NT2/D1 (cell line): ENCODE measurements at regions not wholly inside any gene's neighbourhood (a gene's known extent, or its start where the extent isn't known, plus 50 kb on each side); places are given as distances from the start of the nearest gene placed in this dataset.
"Not testable (repeated sequence)": the region's sequence is repeated elsewhere in the genome, so short reads cannot be mapped to it uniquely, and the experiment has no call there.

Source experiments
- DNase-seq: peaks from one replicate; pipeline ENCODE4 v3.0.0-alpha.2; 2011; ENCODE audit warnings: low read depth, low spot score
- H3K27me3 ChIP-seq: 2 replicates; pipeline ENCODE4 v1.6.0; 2011; ENCODE audit warnings: mild to moderate bottlenecking; ENCODE audit not compliant: insufficient read length, insufficient read depth
- H3K36me3 ChIP-seq: 2 replicates; pipeline ENCODE4 v1.6.1; 2011; ENCODE audit warnings: mild to moderate bottlenecking, low read length, mixed read lengths; ENCODE audit not compliant: insufficient read depth, insufficient read length
- H3K4me1 ChIP-seq: 2 replicates; pipeline ENCODE4 v1.5.1; 2011; ENCODE audit not compliant: insufficient read depth, insufficient read length
- H3K4me3 ChIP-seq: 2 replicates; pipeline ENCODE4 v1.5.1; 2011; ENCODE audit warnings: low read depth; ENCODE audit not compliant: insufficient read length
- H3K9ac ChIP-seq: 2 replicates; pipeline ENCODE4 v1.6.0; 2011; ENCODE audit warnings: low read depth; ENCODE audit not compliant: insufficient read length
- H3K9me3 ChIP-seq: 2 replicates; pipeline ENCODE4 v1.5.1; 2011; ENCODE audit warnings: mild to moderate bottlenecking, low read length; ENCODE audit not compliant: insufficient read depth
- SUZ12 ChIP-seq: IDR thresholded peaks from 2 replicates; pipeline ENCODE4 v1.6.1; 2011; ENCODE audit not compliant: insufficient read length, insufficient read depth; ENCODE audit errors: extremely low read depth
- YY1 ChIP-seq: IDR thresholded peaks from 2 replicates; pipeline ENCODE4 v1.6.1; 2011; ENCODE audit not compliant: insufficient read length, insufficient read depth
- ZNF274 ChIP-seq: IDR thresholded peaks from 2 replicates; pipeline ENCODE4 v1.6.1; 2011; ENCODE audit warnings: mild to moderate bottlenecking, low read depth, low read length

GRCh38 chr5:23840083-23840482 lies 332.7 kb downstream of the PRDM9 start:
- no peak overlapping the region for H3K4me3 ChIP-seq
- no peaks in the 10 kb centered on the region for H3K27me3 ChIP-seq
- TF ChIP-seq ZNF274, result no peak
- TF ChIP-seq SUZ12, result no peak
- no peak for TF ChIP-seq YY1
- H3K36me3 ChIP-seq, result no peaks in the 10 kb centered on the region
- no peak for DNase-seq
- H3K9me3 ChIP-seq, result no peaks in the 10 kb centered on the region
- no peaks in the 10 kb centered on the region for H3K4me1 ChIP-seq
- no peak overlapping the region for H3K9ac ChIP-seq

GRCh38 chr5:23864786-23865185 lies 357.4 kb downstream of the PRDM9 start:
- no peak overlapping the region for H3K4me3 ChIP-seq
- no peak for DNase-seq
- TF ChIP-seq YY1 (no peak), SUZ12 (no peak), ZNF274 (no peak)
- H3K9ac ChIP-seq, result no peak overlapping the region
- H3K4me1 ChIP-seq, result no peaks in the 10 kb centered on the region
- no peaks in the 10 kb centered on the region for H3K27me3 ChIP-seq
- H3K9me3 ChIP-seq, result no peaks in the 10 kb centered on the region
- H3K36me3 ChIP-seq, result no peaks in the 10 kb centered on the region

GRCh38 chr5:23877847-23878246 lies 370.4 kb downstream of the PRDM9 start:
- H3K9me3 ChIP-seq, result no peaks in the 10 kb centered on the region
- no peaks in the 10 kb centered on the region for H3K36me3 ChIP-seq
- no peak overlapping the region for H3K4me3 ChIP-seq
- H3K27me3 ChIP-seq, result no peaks in the 10 kb centered on the region
- no peak for TF ChIP-seq ZNF274
- TF ChIP-seq YY1, result no peak
- TF ChIP-seq SUZ12, result no peak
- H3K4me1 ChIP-seq, result no peaks in the 10 kb centered on the region
- no peak overlapping the region for H3K9ac ChIP-seq
- DNase-seq, result no peak

GRCh38 chr5:23884405-23885031 lies 377.1 kb downstream of the PRDM9 start:
- Histone ChIP-seq H3K27me3 (no peaks in the 10 kb centered on the region), H3K36me3 (no peaks in the 10 kb centered on the region), H3K9ac (no peak overlapping the region), H3K9me3 (no peaks in the 10 kb centered on the region), H3K4me1 (no peaks in the 10 kb centered on the region), H3K4me3 (no peak overlapping the region)
- DNase-seq, result no peak
- TF ChIP-seq YY1 (no peak), ZNF274 (no peak), SUZ12 (no peak)

- Histone ChIP-seq H3K27me3 (no peaks in the 10 kb centered on the region), H3K4me1 (no peaks in the 10 kb centered on the region), H3K36me3 (no peaks in the 10 kb centered on the region), H3K4me3 (no peak overlapping the region), H3K9me3 (peaks cover 19% of the 10 kb centered on the region; the same call in 1 of the 2 replicates), H3K9ac (no peak overlapping the region)
- no peak for TF ChIP-seq SUZ12
- TF ChIP-seq YY1, result no peak
- no peak for TF ChIP-seq ZNF274
- no peak for DNase-seq
Observed at GRCh38 chr5:23893561-23893960, 386.2 kb downstream of the PRDM9 start.

GRCh38 chr5:23895614-23896013 lies 388.2 kb downstream of the PRDM9 start:
- Histone ChIP-seq H3K4me1 (no peaks in the 10 kb centered on the region), H3K9me3 (peaks cover 19% of the 10 kb centered on the region; the same call in 1 of the 2 replicates), H3K27me3 (no peaks in the 10 kb centered on the region), H3K4me3 (no peak overlapping the region), H3K36me3 (no peaks in the 10 kb centered on the region), H3K9ac (no peak overlapping the region)
- TF ChIP-seq ZNF274, result no peak
- TF ChIP-seq YY1, result no peak
- TF ChIP-seq SUZ12, result no peak
- no peak for DNase-seq

- H3K4me3 ChIP-seq, result no peak overlapping the region
- TF ChIP-seq ZNF274, result no peak
- no peak for TF ChIP-seq YY1
- TF ChIP-seq SUZ12, result no peak
- no peak overlapping the region for H3K9ac ChIP-seq
- no peak for DNase-seq
- no peaks in the 10 kb centered on the region for H3K27me3 ChIP-seq
- no peaks in the 10 kb centered on the region for H3K36me3 ChIP-seq
- H3K4me1 ChIP-seq, result no peaks in the 10 kb centered on the region
- no peaks in the 10 kb centered on the region for H3K9me3 ChIP-seq
Observed at GRCh38 chr5:23930985-23931384, 423.6 kb downstream of the PRDM9 start.

- H3K27me3 ChIP-seq, H3K9me3 ChIP-seq, H3K9ac ChIP-seq, H3K36me3 ChIP-seq, H3K4me1 ChIP-seq, DNase-seq: not testable (repeated sequence)
- H3K4me3 ChIP-seq, result peak overlapping the region; percentile 42
Observed at GRCh38 chr5:23951261-23951928, 444.0 kb downstream of the PRDM9 start.
